ENCODE measurements at regions not wholly inside any gene's neighbourhood (a gene's known extent, or its start where the extent isn't known, plus 50 kb on each side); places are given as distances from the start of the nearest gene placed in this dataset.

DNA sequence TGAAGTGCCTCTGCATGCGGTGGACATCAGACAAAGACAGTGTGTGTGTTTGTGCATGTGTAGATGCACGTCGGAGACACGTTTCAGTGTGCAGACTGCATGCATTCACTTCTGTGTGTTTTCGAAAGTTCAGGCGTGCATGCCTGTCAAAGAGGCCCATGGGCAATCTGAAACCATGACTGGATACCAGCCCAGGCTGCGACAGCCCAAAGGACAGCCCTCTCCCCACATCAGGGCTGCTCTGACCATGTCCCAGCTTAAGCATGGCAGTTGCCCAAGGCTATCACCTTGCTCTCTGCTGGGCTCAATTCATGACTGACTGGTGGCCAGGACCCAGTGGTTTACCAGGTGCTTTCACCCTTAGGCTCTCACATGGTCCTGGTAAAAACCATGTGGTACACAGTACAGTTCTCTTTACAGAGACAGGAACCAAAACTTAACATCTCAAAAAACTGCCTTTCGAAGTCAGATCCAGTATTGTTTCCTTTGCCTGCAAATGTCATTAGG, 423.7 kb upstream of the CADM1 start:
- DNase-seq (ENCODE audit: low read depth), result no peak

DNA sequence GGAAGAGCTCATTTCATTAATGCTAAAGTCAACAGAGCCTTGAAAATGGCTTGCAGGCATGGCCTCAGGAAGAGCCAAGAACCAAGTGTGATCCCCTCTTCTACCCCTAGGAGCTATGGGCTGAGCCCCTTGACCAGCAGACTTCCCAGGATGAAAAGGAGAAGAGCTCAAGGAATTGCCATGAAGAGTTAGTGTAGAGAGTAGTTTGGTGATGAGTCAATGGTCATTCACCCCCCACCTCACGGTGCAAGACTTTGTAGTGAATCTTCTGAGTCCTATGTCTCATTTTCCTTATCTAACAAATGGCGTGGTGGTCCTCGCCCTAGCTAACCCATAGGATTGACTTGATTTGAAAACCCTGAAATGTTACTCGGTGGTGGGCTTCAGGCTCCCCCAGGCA, 422.4 kb upstream of the CADM1 start:
- no peak for DNase-seq (ENCODE audit: low read depth)

- DNase-seq (ENCODE audit: low read depth), result no peak
Measured at GRCh38 chr11:115926138-115926537, 421.9 kb upstream of the CADM1 start.

DNA sequence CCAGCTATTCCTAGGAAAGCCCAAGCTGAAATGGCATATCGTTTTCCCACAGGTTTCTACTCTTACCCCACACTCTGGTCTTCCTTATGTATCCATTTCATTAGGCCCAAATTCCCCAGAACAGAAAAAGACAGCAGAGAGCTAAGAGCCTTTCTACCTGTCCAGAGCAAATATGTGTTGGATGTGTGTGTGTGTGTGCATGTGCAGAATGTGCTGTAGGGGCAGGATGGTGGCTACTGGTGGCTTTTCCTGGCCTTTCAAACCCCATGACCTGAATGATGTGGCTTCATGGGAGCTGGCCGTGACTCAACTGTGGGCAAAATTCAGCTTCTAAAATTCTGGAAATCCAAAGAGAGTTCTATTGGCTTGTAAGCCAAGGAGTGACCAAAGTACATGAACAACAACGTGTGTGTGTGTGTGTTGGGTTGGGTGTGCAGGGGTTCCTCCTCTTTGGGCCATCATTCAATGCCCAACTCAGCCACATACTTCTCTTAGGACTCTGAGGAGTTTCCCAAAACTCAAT, 421.4 kb upstream of the CADM1 start:
- DNase-seq (ENCODE audit: low read depth), result no peak

GRCh38 chr11:115924744-115925567, 420.7 kb upstream of the CADM1 start:
- DNase-seq (ENCODE audit: low read depth), result peak; percentile 6

- no peak for DNase-seq (ENCODE audit: low read depth)
Measured at GRCh38 chr11:115922876-115923275, 418.7 kb upstream of the CADM1 start.

DNA sequence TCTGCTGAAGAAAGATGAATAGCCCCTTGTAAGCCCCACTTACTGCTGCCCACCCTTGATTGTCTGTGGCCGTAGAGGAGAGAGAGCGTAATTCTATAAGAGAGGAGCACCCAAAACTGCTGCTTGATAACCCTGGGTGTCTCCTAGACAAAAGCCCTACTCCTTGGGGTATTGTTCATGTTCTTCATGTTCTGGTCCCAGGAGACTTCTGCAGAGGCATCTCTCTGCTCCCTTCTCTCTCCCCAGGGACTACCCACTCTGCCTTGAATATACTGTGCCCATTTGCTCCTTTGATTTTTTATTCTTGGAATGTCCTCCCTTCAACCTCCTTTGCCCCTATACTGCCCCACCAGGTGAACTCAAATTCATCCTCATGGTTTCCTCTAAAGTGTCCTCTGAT, 417.8 kb upstream of the CADM1 start:
- no peak for DNase-seq (ENCODE audit: low read depth)

DNA sequence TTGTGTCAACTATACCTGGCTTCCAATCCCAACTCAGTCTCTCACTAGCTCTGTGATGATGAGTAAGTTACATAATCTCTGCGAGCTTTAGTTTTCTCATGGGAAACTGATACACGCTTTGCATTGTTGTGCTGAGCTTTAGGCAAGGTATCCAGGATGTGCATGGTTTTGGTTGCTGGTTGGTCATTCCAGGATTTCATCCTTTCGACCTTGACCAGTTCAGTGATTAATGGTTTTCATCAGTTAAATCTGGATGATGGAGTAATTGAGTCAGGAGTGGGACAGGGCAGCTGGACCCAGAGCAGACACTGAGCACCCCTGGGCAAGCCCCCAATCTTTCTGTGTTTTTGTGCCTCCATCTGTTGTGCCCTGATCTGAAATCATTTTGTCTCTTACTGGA, 417.3 kb upstream of the CADM1 start:
- DNase-seq (ENCODE audit: low read depth), result no peak

DNA sequence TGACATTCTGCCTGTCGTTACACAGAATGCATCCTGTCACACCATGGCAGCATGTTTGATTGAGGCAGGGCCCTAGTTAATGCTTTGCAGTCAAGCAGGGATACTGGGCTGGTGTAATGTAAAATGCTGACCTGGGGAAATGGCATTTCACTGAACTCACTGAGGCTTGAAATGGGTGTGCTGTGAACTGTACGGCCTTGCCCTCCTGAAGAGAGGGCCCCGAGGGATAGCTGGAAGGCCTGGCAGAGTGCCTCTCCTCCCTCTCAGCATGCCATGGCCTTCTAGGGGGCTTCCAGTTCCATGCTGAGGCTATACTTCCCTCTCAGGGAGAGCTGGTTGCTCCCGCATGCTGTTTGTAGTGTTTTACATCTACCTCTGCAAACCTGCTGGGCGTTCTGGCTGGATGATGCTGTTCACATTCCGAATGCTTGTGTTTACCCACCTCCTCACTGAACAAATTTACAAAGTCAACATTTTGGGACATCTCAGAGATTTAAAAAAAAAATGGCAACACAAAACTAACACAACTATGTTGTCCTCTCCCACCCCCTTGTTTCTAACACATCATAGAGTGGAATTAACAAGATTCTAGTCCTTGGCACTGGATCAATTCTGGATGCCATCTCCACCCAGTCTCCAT, 416.7 kb upstream of the CADM1 start:
- DNase-seq (ENCODE audit: low read depth), result no peak

- DNase-seq (ENCODE audit: low read depth), result no peak
Measured at GRCh38 chr11:115920092-115920461, 415.9 kb upstream of the CADM1 start.

DNA sequence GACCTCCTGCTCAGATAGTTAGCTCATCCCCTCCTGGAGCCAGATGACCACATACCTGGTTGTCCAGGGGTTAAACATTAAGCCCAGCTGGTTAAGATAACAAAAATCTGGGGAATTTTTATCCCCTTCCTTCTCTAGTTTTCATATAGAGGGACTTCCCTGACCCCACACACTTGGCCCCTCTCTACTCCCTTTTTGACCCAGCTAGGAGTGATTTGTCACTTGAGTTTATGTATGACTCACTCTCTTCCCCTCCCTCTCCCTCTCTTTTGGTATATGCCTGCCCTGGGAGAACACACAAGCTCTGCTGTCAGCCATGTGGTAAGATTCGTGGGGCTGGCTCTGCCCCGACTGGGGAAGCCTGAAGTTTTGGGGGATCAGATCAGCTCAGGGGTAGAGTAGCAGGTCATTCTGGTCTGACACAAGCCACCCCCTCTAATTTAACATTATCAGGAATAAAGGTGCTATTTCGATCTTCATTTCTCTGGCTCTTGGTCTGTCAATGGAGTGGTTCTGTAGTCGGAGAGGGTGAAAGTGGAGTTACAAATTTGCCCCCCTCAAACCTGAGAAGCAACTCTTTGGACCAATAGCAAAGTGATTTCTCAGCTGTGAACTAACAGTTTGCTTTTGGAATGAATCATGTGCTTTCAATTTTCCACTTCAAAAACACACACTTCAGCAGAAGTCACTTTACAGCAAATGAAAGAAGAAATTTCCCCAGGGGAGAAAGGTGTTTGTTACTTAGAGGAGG, 415.3 kb upstream of the CADM1 start:
- DNase-seq (ENCODE audit: low read depth), result peak; percentile 3

- DNase-seq (ENCODE audit: low read depth), result no peak
Measured at GRCh38 chr11:115918576-115918975, 414.4 kb upstream of the CADM1 start.

- DNase-seq (ENCODE audit: low read depth), result no peak
Measured at GRCh38 chr11:115916608-115917007, 412.4 kb upstream of the CADM1 start.

- DNase-seq (ENCODE audit: low read depth), result no peak
Measured at GRCh38 chr11:115912484-115912945, 408.3 kb upstream of the CADM1 start.

- DNase-seq (ENCODE audit: low read depth), result no peak
Measured at GRCh38 chr11:115911613-115912346, 407.6 kb upstream of the CADM1 start.

DNA sequence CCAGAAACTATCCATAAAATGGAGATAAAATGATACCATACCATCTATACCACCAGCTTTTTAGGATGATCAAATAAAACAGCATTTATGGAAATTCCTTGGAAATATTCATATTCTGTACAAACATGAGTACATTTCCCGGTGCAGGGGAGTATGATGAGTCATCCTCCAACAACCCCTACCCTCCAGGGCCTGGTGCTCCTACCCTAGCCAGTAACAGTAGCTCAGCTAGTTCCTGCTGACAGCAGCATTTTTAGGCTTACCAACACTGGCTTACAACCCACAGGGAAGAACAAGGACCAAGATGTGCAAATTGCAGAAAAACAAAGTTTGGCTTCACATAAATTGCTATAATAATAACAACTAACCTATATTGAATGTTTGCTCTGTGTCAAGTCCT, 406.2 kb upstream of the CADM1 start:
- DNase-seq (ENCODE audit: low read depth), result no peak

DNA sequence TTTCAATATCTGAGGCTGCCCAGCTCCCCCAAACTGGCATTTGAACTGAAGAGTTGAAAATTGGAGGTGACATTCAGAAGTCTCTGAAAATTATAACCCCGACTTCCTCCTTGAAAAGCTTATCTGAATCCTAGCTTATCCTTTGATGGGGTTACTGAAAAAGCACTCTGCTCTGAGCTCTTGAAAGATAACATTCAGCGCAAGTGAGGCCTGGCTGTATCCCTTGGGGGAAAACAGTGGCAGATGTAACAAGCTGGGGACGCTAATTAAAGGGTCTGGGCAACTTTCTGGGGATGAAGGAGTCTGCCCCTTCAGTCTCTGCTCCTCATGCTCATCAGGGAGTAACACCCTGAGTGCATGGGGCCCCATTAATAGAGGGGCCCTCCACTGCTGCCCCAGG, 402.0 kb upstream of the CADM1 start:
- no peak for DNase-seq (ENCODE audit: low read depth)

DNA sequence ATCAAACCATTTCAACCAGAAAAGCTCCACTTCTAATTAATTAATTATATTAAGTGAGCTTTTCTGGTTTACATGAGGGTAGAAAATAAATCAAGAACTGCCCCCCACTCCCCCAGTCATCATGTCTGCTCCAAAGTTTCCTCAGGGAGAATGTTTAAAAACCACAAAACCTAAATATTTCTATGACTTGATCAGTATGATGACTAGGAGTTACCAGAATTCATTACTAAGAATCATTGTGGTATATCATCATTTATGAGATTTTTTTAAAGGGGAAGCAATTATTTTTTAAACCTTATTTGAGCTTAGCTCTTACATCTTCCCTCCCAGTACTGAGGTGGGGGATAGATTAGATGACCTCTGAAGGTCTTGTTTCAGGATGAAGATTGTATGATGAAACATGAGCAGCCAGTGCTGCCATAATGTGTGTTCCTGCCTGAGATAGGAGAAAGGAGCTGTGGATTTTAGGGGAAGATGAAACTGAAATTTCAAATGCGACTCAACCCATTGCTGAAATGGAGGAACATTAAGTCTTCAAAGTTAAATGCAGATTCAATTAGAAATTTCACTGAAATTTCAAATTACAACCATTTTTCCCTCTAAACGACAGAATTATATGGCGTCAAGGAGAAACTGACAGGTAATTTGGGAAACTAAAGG, 401.3 kb upstream of the CADM1 start:
- DNase-seq (ENCODE audit: low read depth), result no peak

DNA sequence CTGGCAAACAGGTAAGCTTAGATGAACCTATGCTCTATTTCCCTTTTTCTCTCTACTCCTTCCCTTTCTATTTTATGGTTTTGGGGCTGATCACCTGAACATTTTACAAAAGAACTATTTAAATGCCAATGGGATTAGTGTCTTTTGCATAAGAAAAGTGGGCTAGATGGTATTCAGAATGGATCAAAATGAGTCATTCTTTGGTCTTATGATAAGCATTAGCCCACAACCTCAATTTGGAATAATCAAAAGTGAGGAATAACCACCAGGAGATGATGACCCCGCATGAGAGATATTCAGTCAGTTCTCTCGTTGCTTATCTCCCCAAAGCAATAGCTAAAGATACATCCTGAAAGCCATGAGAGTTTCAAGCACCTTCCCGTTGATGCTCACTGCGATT, 399.0 kb upstream of the CADM1 start:
- no peak for DNase-seq (ENCODE audit: low read depth)

GRCh38 chr11:115901069-115901468, 396.9 kb upstream of the CADM1 start:
- DNase-seq (ENCODE audit: low read depth), result no peak

- DNase-seq (ENCODE audit: low read depth), result no peak
Measured at GRCh38 chr11:115900111-115900510, 395.9 kb upstream of the CADM1 start.

Data from iris pigment epithelial cell (primary cell).